ENCODE measurements at regions not wholly inside any gene's neighbourhood (a gene's known extent, or its start where the extent isn't known, plus 50 kb on each side); places are given as distances from the start of the nearest gene placed in this dataset.

DNA sequence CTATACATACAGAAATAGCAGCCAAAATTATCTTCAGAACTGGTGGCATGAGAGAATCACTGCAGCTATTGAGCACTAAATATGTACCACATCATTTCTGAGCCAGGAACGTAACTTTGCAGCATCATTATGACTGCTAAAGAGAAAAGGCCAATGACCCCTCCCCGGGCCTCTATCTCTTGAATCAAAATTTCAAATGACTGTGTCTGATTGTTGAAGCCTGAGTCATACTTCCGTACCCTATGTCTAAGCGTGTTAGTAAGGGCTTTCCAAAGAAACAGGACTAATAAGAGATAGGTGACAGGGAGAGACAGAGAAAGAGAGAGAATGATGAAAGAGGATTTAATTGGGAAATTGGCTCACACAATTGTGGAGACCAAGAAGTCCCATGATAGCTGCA is 445.5 kb upstream of the SPANXN1 start:
- H3K4me1 ChIP-seq = no peaks in the 10 kb centered on the region
- TF ChIP-seq POLR2A (IDR thresholded peaks at IDR 0.05) (no peak), POLR2AphosphoS5 (IDR thresholded peaks at IDR 0.05; ENCODE audit: insufficient read depth in 1 of 2, low read depth in 1 of 2) (no peak)
- TF ChIP-seq, protein P1, sequence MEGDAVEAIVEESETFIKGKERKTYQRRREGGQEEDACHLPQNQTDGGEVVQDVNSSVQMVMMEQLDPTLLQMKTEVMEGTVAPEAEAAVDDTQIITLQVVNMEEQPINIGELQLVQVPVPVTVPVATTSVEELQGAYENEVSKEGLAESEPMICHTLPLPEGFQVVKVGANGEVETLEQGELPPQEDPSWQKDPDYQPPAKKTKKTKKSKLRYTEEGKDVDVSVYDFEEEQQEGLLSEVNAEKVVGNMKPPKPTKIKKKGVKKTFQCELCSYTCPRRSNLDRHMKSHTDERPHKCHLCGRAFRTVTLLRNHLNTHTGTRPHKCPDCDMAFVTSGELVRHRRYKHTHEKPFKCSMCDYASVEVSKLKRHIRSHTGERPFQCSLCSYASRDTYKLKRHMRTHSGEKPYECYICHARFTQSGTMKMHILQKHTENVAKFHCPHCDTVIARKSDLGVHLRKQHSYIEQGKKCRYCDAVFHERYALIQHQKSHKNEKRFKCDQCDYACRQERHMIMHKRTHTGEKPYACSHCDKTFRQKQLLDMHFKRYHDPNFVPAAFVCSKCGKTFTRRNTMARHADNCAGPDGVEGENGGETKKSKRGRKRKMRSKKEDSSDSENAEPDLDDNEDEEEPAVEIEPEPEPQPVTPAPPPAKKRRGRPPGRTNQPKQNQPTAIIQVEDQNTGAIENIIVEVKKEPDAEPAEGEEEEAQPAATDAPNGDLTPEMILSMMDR (IDR thresholded peaks at IDR 0.05) = no peak
- no peak overlapping the region for H3K27ac ChIP-seq
- H3K27me3 ChIP-seq = no peaks in the 10 kb centered on the region
- H3K4me3 ChIP-seq = no peak overlapping the region
- no peaks in the 10 kb centered on the region for H3K36me3 ChIP-seq
- intact Hi-C loops (cut with DNase I) = no loop called here
- no peaks in the 10 kb centered on the region for H3K9me3 ChIP-seq
- no peak for DNase-seq (ENCODE audit: extremely low spot score in 2 of 2)

DNA sequence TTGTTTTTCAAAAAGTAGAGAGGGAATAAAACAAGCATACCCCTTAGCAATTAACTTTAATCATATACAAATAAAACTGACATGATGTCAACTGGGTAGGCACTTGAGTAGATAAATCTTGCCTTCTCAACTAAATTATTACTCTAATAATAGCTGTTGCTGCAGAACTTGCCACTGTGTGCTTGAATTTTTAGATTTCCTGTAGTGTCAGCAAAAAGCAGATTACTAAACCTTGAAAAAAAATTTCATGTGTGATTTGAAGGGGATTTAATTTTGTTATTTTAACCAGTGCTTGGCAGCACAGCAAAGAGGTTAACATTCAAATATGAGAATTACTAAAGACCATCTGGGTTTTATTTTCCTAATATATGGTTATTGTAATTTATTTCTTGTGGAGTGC is 438.3 kb upstream of the SPANXN1 start:
- H3K9me3 ChIP-seq = no peaks in the 10 kb centered on the region
- DNase-seq (ENCODE audit: extremely low spot score in 2 of 2) = no peak
- H3K36me3 ChIP-seq = no peaks in the 10 kb centered on the region
- H3K27me3 ChIP-seq = no peaks in the 10 kb centered on the region
- no peak overlapping the region for H3K27ac ChIP-seq
- no peak overlapping the region for H3K4me3 ChIP-seq
- intact Hi-C loops (cut with DNase I) = no loop called here
- no peak for TF ChIP-seq POLR2A (IDR thresholded peaks at IDR 0.05)
- TF ChIP-seq POLR2AphosphoS5 (IDR thresholded peaks at IDR 0.05; ENCODE audit: insufficient read depth in 1 of 2, low read depth in 1 of 2) = no peak
- TF ChIP-seq, protein P1 (IDR thresholded peaks at IDR 0.05) = no peak
- no peaks in the 10 kb centered on the region for H3K4me1 ChIP-seq

DNA sequence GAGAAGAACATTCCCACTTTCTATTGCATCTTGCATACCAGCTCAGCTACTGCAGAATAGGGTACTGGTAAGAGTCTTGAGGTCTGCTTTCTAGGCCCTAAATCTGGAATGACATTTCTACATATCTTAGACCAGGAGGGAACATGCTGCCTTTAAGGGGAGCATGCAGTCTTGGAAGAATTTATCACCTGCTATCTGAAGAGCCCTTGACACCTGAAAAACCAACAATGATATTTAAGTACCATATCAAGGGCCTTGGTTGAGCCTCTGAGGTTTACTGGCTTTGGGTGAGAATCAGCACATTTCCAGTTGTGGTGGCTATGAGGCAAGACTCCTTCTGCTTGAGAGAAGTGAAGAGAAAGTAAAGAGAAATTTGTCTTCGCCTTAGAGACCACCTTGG is 436.8 kb upstream of the SPANXN1 start:
- Histone ChIP-seq H3K36me3 (no peaks in the 10 kb centered on the region), H3K4me3 (no peak overlapping the region), H3K27me3 (no peaks in the 10 kb centered on the region), H3K27ac (no peak overlapping the region), H3K4me1 (no peaks in the 10 kb centered on the region), H3K9me3 (no peaks in the 10 kb centered on the region)
- TF ChIP-seq, protein P1 (IDR thresholded peaks at IDR 0.05) = no peak
- no peak for TF ChIP-seq POLR2A (IDR thresholded peaks at IDR 0.05)
- TF ChIP-seq POLR2AphosphoS5 (IDR thresholded peaks at IDR 0.05; ENCODE audit: insufficient read depth in 1 of 2, low read depth in 1 of 2) = no peak
- no peak for DNase-seq (ENCODE audit: extremely low spot score in 2 of 2)
- intact Hi-C loops (cut with DNase I) = no loop called here

DNA sequence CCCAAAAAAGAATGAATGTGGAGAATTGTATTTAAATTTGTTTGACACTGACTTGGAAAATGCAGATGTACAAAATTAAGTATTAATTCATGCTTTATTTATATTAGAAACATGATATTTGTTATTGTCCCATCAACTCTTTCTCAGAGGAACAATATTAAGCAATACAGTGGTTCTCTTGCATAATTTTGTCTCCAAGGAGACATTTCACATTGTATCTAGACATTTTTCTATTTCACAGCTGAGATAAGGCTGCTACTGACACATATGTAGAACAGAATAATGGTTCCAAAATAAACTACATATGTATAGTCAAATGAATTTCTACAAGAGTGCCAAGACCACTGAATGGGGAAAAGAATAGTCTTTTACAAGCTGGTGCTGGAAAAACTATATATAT is 427.9 kb upstream of the SPANXN1 start:
- no peak overlapping the region for H3K27ac ChIP-seq
- H3K9me3 ChIP-seq = no peaks in the 10 kb centered on the region
- no peak for DNase-seq (ENCODE audit: extremely low spot score in 2 of 2)
- intact Hi-C loops (cut with DNase I) = no loop called here
- TF ChIP-seq, protein P1 (IDR thresholded peaks at IDR 0.05) = no peak
- no peak for TF ChIP-seq POLR2A (IDR thresholded peaks at IDR 0.05)
- no peak for TF ChIP-seq POLR2AphosphoS5 (IDR thresholded peaks at IDR 0.05; ENCODE audit: insufficient read depth in 1 of 2, low read depth in 1 of 2)
- H3K4me3 ChIP-seq = no peak overlapping the region
- no peaks in the 10 kb centered on the region for H3K27me3 ChIP-seq
- no peaks in the 10 kb centered on the region for H3K36me3 ChIP-seq
- H3K4me1 ChIP-seq = no peaks in the 10 kb centered on the region

DNA sequence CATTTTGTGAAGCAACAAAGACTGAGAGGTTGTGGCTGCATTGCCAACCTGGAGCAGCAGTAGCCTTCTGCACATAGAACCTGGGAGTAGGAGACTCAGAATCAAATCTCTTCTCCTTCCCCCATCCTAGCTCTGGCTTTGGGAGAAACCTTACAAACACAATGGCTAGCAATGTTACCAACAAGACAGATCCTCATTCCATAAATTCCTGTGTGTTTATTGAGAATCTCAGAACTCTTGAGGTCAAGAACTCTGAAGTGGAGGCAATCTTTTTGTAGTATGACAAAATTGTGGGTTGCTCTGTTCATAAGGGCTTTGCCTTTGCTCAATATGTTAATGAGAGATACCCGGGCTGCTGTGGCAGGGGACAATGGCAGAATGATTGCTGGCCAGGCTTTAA is 406.7 kb upstream of the SPANXN1 start:
- DNase-seq (ENCODE audit: extremely low spot score in 2 of 2) = no peak
- intact Hi-C loops (cut with DNase I) = no loop called here
- H3K4me3 ChIP-seq = no peak overlapping the region

More for the DNA sequence above, 406.7 kb upstream of the SPANXN1 start:
- TF ChIP-seq POLR2AphosphoS5 (IDR thresholded peaks at IDR 0.05; ENCODE audit: insufficient read depth in 1 of 2, low read depth in 1 of 2) (no peak), POLR2A (IDR thresholded peaks at IDR 0.05) (no peak)
- TF ChIP-seq, protein P1 (IDR thresholded peaks at IDR 0.05) = no peak
- Histone ChIP-seq H3K36me3 (no peaks in the 10 kb centered on the region), H3K4me1 (no peaks in the 10 kb centered on the region), H3K27ac (no peak overlapping the region), H3K9me3 (no peaks in the 10 kb centered on the region), H3K27me3 (no peaks in the 10 kb centered on the region)
